Pons (tissue), 1 donor: ENCODE measurements at regions not wholly inside any gene's neighbourhood (a gene's known extent, or its start where the extent isn't known, plus 50 kb on each side); places are given as distances from the start of the nearest gene placed in this dataset.

Experiments
- DNase-seq: peaks from one replicate; pipeline ENCODE4 v3.0.0-alpha.2; 2016; ENCODE audit warnings: low spot score

GRCh38 chr9:86659413-86660046, 287.8 kb downstream of the GAS1 start:
- DNase-seq = no peak

- DNase-seq = no peak
Measured at GRCh38 chr9:86655147-86655546, 292.2 kb downstream of the GAS1 start.

GRCh38 chr9:86653466-86653865, 293.8 kb downstream of the GAS1 start:
- DNase-seq = no peak

- no peak for DNase-seq
Measured at GRCh38 chr9:86652736-86653135, 294.6 kb downstream of the GAS1 start.

- no peak for DNase-seq
Measured at GRCh38 chr9:86649913-86650312, 295.7 kb upstream of the TUT7 start.

GRCh38 chr9:86648828-86649170, 294.6 kb upstream of the TUT7 start:
- DNase-seq = no peak

- DNase-seq = no peak
Measured at GRCh38 chr9:86648156-86648827, 294.1 kb upstream of the TUT7 start.

GRCh38 chr9:86645303-86645702, 291.1 kb upstream of the TUT7 start:
- no peak for DNase-seq

GRCh38 chr9:86644675-86645034, 290.4 kb upstream of the TUT7 start:
- DNase-seq = no peak

GRCh38 chr9:86643946-86644674, 289.9 kb upstream of the TUT7 start:
- DNase-seq = no peak

- no peak for DNase-seq
Measured at GRCh38 chr9:86642721-86643120, 288.5 kb upstream of the TUT7 start.

GRCh38 chr9:86641970-86642369, 287.8 kb upstream of the TUT7 start:
- no peak for DNase-seq

GRCh38 chr9:86639899-86640379, 285.7 kb upstream of the TUT7 start:
- no peak for DNase-seq

GRCh38 chr9:86639287-86639686, 285.1 kb upstream of the TUT7 start:
- DNase-seq = no peak

- DNase-seq = no peak
Measured at GRCh38 chr9:86638109-86638508, 283.9 kb upstream of the TUT7 start.

GRCh38 chr9:86637515-86637914, 283.3 kb upstream of the TUT7 start:
- DNase-seq = peak; percentile 19

GRCh38 chr9:86636519-86636918, 282.3 kb upstream of the TUT7 start:
- no peak for DNase-seq

GRCh38 chr9:86636038-86636437, 281.8 kb upstream of the TUT7 start:
- no peak for DNase-seq

GRCh38 chr9:86634501-86634900, 280.3 kb upstream of the TUT7 start:
- no peak for DNase-seq

- no peak for DNase-seq
Measured at GRCh38 chr9:86633945-86634344, 279.7 kb upstream of the TUT7 start.

GRCh38 chr9:86632537-86632936, 278.3 kb upstream of the TUT7 start:
- no peak for DNase-seq

- DNase-seq = no peak
Measured at GRCh38 chr9:86629530-86629929, 275.3 kb upstream of the TUT7 start.

- no peak for DNase-seq
Measured at GRCh38 chr9:86626802-86627201, 272.6 kb upstream of the TUT7 start.
